GM12891 (cell line): ENCODE measurements at regions not wholly inside any gene's neighbourhood (a gene's known extent, or its start where the extent isn't known, plus 50 kb on each side); places are given as distances from the start of the nearest gene placed in this dataset.

Experiments
- DNase-seq: peaks from one replicate; pipeline ENCODE4 v3.0.0; 2011; ENCODE audit warnings: low spot score; ENCODE audit not compliant: insufficient read length
- FAIRE-seq: peaks from 2 replicates; lab custom pipeline; 2011; peaks lifted over from hg19 to GRCh38; lab: Jason Lieb, UNC
- PAX5 ChIP-seq: IDR thresholded peaks from 2 replicates; pipeline ENCODE4 v1.6.1; 2011; ENCODE audit warnings: low read length, moderate library complexity, mild to moderate bottlenecking; ENCODE audit not compliant: insufficient read depth, severe bottlenecking
- POLR2A ChIP-seq: IDR thresholded peaks from 2 replicates; pipeline ENCODE4 v1.6.1; 2011; ENCODE audit warnings: low read depth, low read length, control low read depth
- POLR2AphosphoS5 ChIP-seq: IDR thresholded peaks from 2 replicates; pipeline ENCODE4 v1.6.1; 2011; ENCODE audit warnings: low read depth, low read length, control low read depth
- POU2F2 ChIP-seq: IDR thresholded peaks from 2 replicates; pipeline ENCODE4 v1.6.1; 2011; ENCODE audit warnings: low read depth, mild to moderate bottlenecking, control low read depth, low read length, moderate library complexity
- SPI1 ChIP-seq: IDR thresholded peaks from 2 replicates; pipeline ENCODE4 v1.6.1; 2011; ENCODE audit warnings: low read depth, low read length, control low read depth
- TAF1 ChIP-seq: IDR thresholded peaks from 2 replicates; pipeline ENCODE4 v1.6.1; 2011; ENCODE audit warnings: low read depth, low read length, control low read depth

DNA sequence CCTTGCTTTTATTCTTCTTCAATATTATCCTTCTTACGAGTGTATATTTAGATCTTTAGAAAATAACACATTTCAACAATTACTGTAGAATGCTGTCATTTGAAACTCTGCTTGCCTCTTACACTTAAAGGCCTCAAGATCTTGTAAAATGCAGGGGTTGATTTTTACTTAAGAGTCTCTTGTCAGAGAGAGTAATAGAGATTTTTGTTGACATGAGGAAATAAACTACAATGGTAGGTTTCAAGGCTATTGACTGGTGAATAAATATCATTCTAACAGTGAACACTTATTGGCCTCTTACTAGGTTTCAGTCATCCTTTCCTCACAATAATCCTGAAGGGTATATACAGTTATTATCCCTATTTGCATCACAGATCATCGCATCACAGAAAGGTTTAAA is 344.6 kb downstream of the GBE1 start:
- FAIRE-seq (no peak), DNase-seq (no peak)
- TF ChIP-seq POU2F2 = no peak
- TF ChIP-seq TAF1 = no peak
- no peak for TF ChIP-seq POLR2A
- TF ChIP-seq POLR2AphosphoS5 = no peak

DNA sequence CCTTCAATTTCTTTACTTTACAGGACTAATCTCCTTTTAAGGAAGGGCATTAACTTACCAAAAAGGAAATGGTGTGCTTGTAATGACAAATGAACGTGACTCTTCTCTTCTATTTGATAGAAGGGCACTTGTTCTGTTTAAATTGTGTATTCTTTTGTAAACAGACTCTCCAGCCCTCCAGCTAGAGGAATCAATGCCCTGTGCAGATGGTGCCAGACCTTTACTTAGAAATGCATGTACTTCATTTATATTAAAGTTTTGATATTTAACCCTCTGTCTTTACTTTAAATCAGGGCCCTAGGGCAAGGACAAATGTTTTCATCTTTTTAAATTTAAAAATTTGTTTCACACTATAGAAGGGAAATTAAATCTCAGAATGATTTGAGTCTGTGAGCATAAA is 355.1 kb downstream of the GBE1 start:
- no peak for FAIRE-seq
- TF ChIP-seq SPI1 = no peak
- no peak for DNase-seq

DNA sequence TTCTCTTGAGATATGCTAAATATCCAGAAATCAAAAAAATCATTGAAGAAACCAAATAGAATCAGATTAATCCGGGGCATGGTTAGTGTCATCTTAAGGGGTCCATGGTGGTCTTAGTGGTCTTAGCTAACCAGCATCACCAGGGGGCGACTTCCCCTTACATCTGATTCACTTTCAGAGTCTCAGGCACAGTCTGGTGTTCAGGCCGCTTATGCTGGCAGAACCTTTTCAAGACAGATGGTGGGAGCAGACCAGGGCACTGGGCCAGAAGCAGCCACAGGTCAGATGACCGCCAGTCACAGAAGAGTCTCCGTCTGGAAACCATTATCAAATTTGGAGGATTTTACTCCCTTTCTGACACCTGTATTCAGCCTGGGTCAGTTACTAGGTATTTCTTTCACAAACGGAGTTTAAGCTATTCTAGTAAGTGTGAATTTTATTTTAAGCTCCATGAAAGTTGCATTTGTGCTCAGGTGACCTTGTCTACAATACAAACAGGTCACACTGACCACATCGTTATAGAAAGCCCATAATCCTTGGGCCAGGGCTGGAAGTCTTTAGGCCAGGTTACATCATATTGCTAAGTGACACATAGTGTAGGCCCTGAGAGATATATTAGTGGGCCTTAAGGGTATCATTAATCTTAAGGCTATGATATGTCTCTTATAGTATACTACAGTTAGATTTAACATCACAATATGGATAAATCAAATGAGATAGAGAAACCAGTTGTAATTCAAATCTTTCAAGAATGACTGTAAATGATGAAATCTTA is 365.5 kb downstream of the GBE1 start:
- FAIRE-seq = no peak
- no peak for DNase-seq
- no peak for TF ChIP-seq POLR2AphosphoS5
- TF ChIP-seq POLR2A = no peak
- no peak for TF ChIP-seq PAX5
- no peak for TF ChIP-seq SPI1

DNA sequence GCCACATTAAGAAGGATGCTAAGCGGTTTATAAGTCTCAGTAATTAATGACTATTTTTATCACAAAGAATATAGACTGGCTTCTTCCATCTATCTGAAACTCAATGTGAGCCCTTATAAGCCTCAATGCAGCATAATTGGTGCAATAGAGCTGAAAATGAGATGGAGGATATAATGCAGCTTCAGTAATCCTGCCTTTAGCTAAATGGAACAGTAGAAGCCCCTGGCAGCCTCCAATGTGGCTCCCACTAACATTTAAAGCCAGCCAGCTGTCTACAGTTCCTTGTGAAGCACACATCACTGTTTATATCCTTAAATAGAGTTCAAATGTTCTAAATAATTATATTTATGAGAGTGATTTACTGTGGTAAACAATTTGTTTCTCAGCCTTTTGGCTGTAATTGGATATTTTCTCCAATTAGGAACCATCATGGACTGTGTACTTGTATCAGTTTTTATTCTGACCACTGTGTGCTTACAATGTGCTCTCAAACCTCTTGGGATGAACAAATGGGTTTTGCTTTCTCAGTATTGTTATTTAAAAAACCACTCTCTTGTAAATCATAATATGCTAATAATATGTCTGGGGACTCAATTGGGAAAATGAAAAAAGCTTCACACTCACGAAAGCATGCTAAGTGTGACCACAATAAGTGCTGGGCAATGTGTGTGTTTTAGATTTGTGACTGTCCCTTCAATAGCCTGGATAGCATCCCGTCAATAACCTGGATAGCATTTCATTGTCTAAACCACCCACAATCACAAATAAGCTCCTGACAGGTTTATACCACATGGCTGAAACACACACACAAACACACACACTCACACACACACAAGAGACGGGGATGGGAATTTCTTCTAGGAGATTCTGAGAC is 366.6 kb downstream of the GBE1 start:
- no peak for FAIRE-seq
- TF ChIP-seq TAF1 = no peak
- no peak for DNase-seq

DNA sequence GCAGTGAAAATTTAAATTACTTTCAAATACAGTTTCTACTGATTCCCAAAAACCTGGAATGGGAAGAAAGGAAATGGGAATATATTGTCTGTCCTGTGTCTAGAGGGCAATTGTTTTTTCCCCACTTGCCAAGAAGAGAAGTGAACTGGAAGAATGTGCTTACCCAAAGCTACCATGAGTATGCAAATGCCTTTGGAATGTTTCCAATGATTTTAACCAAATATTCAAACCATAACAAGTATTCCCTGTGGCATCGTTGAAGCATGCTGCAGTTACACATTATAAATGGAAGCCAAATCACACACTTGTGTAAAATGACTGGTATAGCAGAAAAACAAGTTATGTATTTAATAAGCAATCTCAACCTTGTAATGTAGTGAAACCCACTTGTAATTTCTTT is 368.2 kb downstream of the GBE1 start:
- DNase-seq (no peak), FAIRE-seq (no peak)
- TF ChIP-seq PAX5 (no peak), TAF1 (no peak), POU2F2 (no peak), SPI1 (no peak), POLR2AphosphoS5 (no peak), POLR2A (no peak)

DNA sequence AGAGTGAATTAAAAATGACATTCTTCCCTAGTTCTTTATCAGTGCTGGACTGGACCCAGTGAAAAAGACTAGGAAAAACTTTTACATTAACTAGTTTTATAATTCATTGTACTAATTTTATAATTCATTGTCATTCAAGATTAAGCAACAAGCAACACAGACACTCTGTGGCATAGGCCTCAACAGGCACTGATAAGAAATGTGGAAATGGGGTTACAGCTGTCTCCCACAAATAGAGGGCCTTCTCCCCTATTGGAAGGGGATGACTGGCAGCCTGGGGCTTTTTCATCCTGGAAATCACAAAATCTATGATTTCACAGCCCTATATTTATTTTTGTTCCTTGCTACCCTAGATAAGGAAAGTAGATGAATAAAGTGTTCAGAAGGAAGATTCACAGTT is 370.6 kb downstream of the GBE1 start:
- no peak for FAIRE-seq

DNA sequence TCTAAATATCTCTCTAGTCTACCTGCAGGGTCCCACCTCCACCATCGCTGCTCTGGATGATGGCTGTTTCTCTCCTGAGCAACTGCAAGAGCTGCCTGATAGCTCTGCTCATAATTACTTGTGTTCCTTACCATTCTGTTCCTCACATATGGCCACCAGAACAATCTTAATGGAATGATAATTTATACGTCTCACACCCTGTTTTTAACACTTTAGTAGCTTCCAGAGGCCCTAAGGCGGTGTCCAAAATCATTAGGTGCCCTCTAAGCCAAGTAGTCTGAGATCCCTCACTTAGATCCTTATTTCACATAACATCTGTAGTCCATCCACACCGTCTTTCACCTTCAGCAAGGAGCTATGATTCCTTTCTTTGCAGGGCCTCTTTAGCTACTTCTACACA is 373.3 kb downstream of the GBE1 start:
- FAIRE-seq = no peak

More for the DNA sequence above, 370.6 kb downstream of the GBE1 start:
- DNase-seq = no peak
- TF ChIP-seq TAF1 = no peak

DNA sequence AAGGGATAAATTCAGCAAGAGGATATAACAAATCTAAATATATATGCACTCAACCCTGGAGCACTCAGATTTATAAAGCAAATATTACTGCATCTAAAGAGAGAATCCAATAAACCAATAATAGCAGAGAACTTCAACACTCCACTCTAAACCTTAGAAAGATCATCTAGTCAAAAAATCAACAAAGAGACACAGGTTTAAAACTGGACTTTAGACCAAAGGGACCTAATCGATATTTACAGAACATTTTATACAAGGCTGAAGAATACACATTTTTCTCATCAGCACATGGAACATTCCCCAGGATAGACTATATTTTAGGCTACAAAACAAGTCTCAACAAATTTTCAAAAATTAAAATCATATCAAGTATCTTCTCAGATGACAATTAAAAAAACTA is 379.0 kb downstream of the GBE1 start:
- TF ChIP-seq POLR2A (no peak), POU2F2 (no peak), PAX5 (no peak), SPI1 (no peak), POLR2AphosphoS5 (no peak), TAF1 (no peak)
- FAIRE-seq = no peak
- DNase-seq = no peak

More for the DNA sequence above, 373.3 kb downstream of the GBE1 start:
- DNase-seq = no peak
- TF ChIP-seq POLR2AphosphoS5 (no peak), POU2F2 (no peak), TAF1 (no peak), POLR2A (no peak), PAX5 (no peak), SPI1 (no peak)

DNA sequence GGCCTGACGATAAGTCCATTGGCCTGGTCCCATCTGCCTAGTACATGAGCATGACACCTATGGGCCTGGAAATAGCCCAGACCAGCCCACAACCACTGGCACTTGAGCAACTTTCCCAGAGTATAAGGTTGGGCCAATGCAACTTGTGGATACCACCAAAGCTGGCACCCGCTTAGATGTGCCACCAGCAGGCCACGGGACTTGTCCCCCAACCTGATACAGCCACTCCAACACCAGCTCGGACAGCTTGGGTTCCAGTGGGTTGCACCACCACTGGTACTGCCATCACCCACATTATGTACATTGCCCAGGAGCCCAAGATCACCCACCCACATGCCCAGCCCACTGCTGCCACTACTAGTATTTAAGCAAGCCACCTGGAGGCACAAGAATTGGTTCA is 381.2 kb downstream of the GBE1 start:
- FAIRE-seq = no peak
- TF ChIP-seq POU2F2 (no peak), TAF1 (no peak), POLR2AphosphoS5 (no peak), PAX5 (no peak), SPI1 (no peak), POLR2A (no peak)
- DNase-seq = no peak

DNA sequence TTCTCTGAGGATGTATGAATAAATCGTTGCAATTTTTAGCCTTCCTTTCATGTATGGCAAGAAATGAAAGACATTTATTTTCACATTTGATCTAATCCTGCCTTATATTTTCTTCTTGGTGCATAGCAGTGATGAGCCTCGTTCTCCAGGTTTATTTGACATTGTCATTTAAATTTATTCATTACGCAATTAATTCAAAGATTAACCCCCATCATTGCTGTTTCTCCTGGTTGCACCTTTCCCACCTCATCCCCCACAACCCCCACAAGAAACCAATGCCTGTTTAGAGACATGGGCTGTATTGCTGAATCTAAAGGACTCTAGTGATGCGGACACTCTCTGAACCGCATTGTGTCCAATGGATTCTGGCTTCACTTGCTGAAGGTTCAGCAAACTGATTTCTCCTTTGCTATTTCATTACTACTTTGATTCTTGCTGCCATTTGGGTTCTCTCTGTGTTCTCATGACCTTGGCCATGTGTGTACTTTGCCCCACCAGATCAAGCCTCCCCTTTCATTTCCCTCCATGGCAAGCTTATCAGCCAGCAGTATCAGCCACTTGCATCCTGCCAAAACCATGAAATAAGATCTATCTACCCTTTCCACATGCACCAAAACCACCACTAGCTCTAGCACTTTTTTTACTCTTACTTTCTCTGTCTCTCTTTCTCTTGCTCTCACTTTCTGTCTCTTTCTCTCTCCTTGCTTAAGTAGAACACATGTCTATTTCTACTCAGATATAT is 382.7 kb downstream of the GBE1 start:
- no peak for DNase-seq
- TF ChIP-seq SPI1 = no peak
- FAIRE-seq = no peak

DNA sequence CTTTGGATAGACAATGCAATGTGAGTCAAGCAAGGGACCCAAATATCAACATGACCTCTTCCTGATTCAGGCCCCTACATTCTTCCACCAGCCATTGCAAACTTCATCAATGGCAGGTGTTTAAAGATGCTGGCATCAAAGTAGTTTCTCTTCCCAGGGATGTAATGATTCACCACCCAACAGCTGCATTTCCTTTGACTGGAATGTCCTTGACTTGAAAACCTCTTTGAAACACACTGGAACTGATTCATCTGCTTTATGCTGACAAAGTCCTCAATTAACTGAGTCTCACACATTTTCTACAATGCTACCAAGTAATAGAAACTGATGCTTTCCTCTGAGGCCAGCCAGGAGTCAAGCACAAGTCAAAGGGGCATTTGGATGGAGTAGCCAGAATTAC is 385.5 kb downstream of the GBE1 start:
- FAIRE-seq (no peak), DNase-seq (no peak)
- no peak for TF ChIP-seq POLR2A
- TF ChIP-seq POLR2AphosphoS5 = no peak
- TF ChIP-seq PAX5 = no peak
- no peak for TF ChIP-seq POU2F2
- TF ChIP-seq SPI1 = no peak
- TF ChIP-seq TAF1 = no peak
